ENCODE measurements at regions not wholly inside any gene's neighbourhood (a gene's known extent, or its start where the extent isn't known, plus 50 kb on each side); places are given as distances from the start of the nearest gene placed in this dataset.

DNA sequence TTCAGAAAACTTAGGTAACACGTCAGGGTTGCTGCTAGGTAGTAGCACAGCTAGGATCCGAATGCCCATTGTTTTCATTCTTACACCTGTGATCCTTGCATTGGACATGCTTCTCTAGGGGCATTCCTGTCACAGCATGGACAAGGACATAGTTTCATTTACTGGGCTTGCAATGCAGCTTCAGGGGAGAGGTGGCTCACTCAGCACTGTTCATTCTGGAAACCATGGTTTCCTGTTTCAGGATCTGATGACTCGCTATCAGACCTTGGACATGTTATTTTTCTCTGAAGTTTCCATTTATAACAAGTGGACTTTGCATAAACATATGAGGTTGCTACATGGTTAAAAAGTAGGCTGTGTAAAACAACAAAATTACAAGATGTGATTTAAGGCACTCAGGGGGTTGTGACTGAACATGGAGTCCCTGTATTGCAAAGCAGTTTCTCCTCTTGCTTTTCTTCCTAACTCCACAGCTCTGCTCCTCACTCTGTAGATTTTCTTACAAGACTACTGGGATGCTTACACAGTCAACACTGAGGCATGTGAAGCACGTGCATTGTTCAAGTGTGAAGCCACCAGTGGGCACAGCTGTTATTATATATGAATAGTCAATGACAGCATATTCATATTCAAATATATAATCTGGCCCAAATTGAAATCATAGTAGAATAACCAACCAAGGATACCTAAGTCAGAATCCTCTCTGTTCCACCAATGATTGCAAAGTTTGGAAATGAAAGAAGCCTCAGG, 66.1 kb upstream of the STK32A start:
- peak; percentile 61 for DNase-seq (ENCODE audit: low read depth, low spot score)

DNA sequence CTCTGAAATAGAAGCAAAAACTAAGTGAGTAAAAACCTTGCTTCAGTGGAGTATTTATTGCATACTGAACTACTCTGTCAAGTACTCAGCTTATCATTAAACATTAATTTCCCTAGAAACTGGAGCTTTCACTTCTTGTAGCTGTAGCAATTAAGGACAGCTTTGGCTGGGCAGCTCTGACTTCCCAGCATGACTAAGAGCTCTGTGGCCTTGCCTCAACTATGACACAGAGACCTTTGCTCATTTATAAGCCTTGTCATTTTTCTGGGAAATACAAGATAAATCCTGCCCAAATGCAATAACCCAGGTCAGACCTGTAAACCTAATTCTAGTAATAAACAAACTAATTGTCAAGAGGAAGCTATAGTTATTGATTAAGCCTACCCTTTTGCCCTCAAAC, 65.4 kb upstream of the STK32A start:
- DNase-seq (ENCODE audit: low read depth, low spot score) = peak; percentile 71

GRCh38 chr5:147169901-147170300, 64.9 kb upstream of the STK32A start:
- no peak for DNase-seq (ENCODE audit: low read depth, low spot score)

GRCh38 chr5:147170603-147171002, 64.2 kb upstream of the STK32A start:
- DNase-seq (ENCODE audit: low read depth, low spot score) = peak; percentile 33

GRCh38 chr5:147174671-147175265, 60.1 kb upstream of the STK32A start:
- DNase-seq (ENCODE audit: low read depth, low spot score) = no peak

- peak; percentile 29 for DNase-seq (ENCODE audit: low read depth, low spot score)
These were observed 59.2 kb upstream of the STK32A start for GRCh38 chr5:147175516-147176097.

DNA sequence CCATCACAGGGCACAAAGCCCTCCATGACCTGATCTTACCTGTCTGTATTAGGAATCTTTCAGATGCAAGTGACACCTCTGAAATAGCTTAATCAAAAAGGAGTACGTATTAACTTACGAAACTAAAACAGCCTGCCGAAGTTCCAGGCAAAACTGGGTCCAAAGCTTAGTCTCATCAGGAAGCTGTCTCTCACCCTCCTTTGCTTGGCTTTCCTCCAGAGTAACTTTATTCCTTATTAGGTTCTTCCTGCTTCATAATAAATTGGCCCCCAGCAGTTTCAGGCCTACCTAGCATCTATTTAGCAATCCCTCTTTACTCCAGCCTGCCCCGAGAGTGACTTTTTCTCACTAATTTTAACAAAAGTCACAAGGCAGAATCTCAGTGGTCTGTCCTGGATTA, 58.4 kb upstream of the STK32A start:
- DNase-seq (ENCODE audit: low read depth, low spot score) = peak; percentile 30

- peak; percentile 80 for DNase-seq (ENCODE audit: low read depth, low spot score)
These were observed 57.5 kb upstream of the STK32A start for GRCh38 chr5:147177125-147177840.

GRCh38 chr5:147179562-147180147, 55.2 kb upstream of the STK32A start:
- no peak for DNase-seq (ENCODE audit: low read depth, low spot score)

GRCh38 chr5:147180751-147181150, 54.1 kb upstream of the STK32A start:
- no peak for DNase-seq (ENCODE audit: low read depth, low spot score)
